ENCODE measurements at regions not wholly inside any gene's neighbourhood (a gene's known extent, or its start where the extent isn't known, plus 50 kb on each side); places are given as distances from the start of the nearest gene placed in this dataset.

GRCh38 chr15:53445531-53445930, 313.9 kb downstream of the WDR72 start:
- no peak for TF ChIP-seq CTCF (IDR thresholded peaks at IDR 0.05)
- TF ChIP-seq EZH2 (IDR thresholded peaks at IDR 0.05; ENCODE audit: borderline replicate concordance, insufficient read depth, low read depth, low read length, poor library complexity, severe bottlenecking) = no peak

Data from B cell (primary cell).